ENCODE measurements at regions not wholly inside any gene's neighbourhood (a gene's known extent, or its start where the extent isn't known, plus 50 kb on each side); places are given as distances from the start of the nearest gene placed in this dataset.

GRCh38 chr2:81940266-81940955, 1635.9 kb upstream of the LRRTM1 start:
- TF ChIP-seq POLR2A (IDR thresholded peaks at IDR 0.05) (no peak), CTCF (IDR thresholded peaks at IDR 0.05) (no peak)

All from body of pancreas (tissue), 4 donors.